ENCODE measurements at regions not wholly inside any gene's neighbourhood (a gene's known extent, or its start where the extent isn't known, plus 50 kb on each side); places are given as distances from the start of the nearest gene placed in this dataset.
"Not testable (repeated sequence)": the region's sequence is repeated elsewhere in the genome, so short reads cannot be mapped to it uniquely, and the experiment has no call there.

DNA sequence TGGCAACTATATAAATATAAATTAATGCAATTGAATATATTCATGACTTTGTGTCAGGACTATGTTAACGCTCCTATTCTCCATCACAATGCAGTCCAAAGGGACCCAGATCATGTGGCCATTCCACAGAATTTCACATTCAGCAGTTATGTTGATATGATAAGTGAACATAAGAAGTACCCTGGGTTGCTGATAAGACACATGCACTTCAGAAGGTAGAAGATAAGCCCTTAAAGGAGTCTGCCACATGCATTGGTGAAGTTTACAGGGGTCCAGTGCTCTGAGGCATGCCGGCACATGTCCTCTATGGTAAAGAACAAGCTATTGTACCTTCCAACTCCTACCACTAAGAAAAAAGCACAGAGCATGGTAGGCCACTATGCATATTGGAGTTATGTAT lies 76.4 kb downstream of the PHAX start:
- Histone ChIP-seq H3K27ac (no peak overlapping the region), H3K27me3 (no peaks in the 10 kb centered on the region), H3K4me3 (no peak overlapping the region), H3K4me1 (no peaks in the 10 kb centered on the region), H3K36me3 (replicated peaks in 1 of 2; ENCODE audit: insufficient read depth in 1 of 2, low read depth in 2 of 2) (no peaks in the 10 kb centered on the region), H3K9me3 (no peaks in the 10 kb centered on the region)
- TF ChIP-seq, protein P1, sequence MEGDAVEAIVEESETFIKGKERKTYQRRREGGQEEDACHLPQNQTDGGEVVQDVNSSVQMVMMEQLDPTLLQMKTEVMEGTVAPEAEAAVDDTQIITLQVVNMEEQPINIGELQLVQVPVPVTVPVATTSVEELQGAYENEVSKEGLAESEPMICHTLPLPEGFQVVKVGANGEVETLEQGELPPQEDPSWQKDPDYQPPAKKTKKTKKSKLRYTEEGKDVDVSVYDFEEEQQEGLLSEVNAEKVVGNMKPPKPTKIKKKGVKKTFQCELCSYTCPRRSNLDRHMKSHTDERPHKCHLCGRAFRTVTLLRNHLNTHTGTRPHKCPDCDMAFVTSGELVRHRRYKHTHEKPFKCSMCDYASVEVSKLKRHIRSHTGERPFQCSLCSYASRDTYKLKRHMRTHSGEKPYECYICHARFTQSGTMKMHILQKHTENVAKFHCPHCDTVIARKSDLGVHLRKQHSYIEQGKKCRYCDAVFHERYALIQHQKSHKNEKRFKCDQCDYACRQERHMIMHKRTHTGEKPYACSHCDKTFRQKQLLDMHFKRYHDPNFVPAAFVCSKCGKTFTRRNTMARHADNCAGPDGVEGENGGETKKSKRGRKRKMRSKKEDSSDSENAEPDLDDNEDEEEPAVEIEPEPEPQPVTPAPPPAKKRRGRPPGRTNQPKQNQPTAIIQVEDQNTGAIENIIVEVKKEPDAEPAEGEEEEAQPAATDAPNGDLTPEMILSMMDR (IDR thresholded peaks at IDR 0.05): no peak
- no peak for TF ChIP-seq POLR2A (IDR thresholded peaks at IDR 0.05)
- WGBS, 2 donors: 95 to 96% methylated on average over 2 of the region's 2 CpGs
- DNase-seq: no peak
- intact Hi-C loops (cut with DNase I): no loop called here
- ATAC-seq: no peak

DNA sequence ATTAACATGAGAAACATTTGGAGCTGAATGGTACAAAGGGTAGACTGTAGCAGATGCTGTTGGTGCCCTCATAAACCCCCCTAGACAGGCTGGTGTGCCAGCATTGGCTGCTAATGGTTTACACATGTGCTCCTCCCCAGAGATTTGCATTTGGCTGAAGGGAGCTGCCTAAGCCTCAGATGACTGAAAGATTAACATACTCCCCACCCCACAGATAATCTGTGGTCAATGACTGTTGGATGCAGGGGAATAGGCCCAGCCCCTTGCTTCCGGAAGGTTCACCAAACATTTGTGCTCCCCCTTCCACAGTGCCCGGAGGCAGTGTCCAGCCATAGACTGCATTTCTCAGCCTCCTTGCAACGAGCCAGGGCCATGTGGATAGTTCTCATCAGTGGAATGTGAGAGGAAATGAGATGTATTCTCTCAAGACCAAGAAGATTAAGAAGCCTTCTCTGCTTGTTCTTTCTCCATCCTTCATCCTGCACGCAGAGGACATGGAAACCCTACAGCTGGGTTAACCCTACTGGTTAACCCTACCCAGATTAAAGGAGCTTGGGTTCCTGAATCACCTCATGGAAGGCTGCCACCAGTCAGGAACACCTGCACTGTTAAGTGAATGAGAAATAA lies 79.6 kb downstream of the PHAX start:
- WGBS, 2 donors: 21 to 34% methylated on average over 3 to 4 of the region's 4 CpGs
- Histone ChIP-seq H3K4me3 (no peak overlapping the region), H3K27ac (no peak overlapping the region), H3K9me3 (no peaks in the 10 kb centered on the region), H3K36me3 (replicated peaks in 1 of 2; ENCODE audit: insufficient read depth in 1 of 2, low read depth in 2 of 2) (no peaks in the 10 kb centered on the region), H3K27me3 (no peaks in the 10 kb centered on the region), H3K4me1 (no peaks in the 10 kb centered on the region)
- no peak for ATAC-seq
- DNase-seq: no peak
- intact Hi-C loops (cut with DNase I): loop anchor here (5.0 kb wide), 1 partner anchor 102 kb away; no protein-coding TSS in a partner anchor
- TF ChIP-seq, protein P1 (IDR thresholded peaks at IDR 0.05): no peak
- no peak for TF ChIP-seq POLR2A (IDR thresholded peaks at IDR 0.05)

DNA sequence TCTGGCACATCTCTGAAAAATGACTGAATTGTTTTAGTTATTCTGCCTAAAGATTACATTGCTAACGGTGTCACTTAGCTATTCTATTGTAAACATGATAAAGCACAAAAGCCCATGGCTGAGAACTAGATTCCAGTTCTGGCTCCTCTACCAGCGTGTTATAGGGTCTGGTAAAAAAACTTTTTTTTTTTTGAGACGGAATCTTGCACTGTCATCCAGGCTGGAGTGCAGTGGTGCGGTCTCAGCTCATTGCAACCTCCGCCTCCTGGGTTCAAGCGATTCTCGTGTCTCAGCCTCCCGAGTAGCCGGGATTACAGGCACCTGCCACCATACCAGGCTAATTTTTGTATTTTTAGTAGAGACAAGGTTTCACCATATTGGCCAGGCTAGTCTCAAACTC lies 80.6 kb downstream of the PHAX start:
- ATAC-seq; H3K36me3 ChIP-seq (replicated peaks in 1 of 2; ENCODE audit: insufficient read depth in 1 of 2, low read depth in 2 of 2); H3K27ac ChIP-seq; DNase-seq; H3K27me3 ChIP-seq; H3K4me3 ChIP-seq; H3K9me3 ChIP-seq; H3K4me1 ChIP-seq: not testable (repeated sequence)
- intact Hi-C loops (cut with DNase I): loop anchor here (5.0 kb wide), 1 partner anchor 101 kb away; no protein-coding TSS in a partner anchor
- WGBS, 2 donors: 68 to 77% methylated on average over 9 of the region's 9 CpGs

DNA sequence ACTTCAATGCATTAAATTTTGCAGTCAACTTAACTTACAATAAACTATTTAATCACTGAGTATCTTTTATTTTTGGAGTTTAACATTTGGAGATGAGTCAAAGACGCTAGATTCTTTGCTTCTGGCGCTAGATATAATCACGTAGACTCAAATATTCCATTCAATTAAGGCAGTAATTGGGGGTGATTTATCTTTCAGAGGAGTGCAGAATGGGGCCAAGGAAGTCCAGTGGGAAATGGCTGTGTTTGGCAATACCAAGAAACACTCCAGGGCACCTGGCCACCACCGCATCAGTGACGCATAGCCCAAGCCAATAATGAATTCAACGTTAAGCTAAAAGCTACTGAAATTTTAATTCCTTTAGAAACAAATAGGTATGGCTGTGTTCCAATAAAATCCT lies 81.2 kb downstream of the PHAX start:
- Histone ChIP-seq H3K4me3 (no peak overlapping the region), H3K27ac (no peak overlapping the region), H3K27me3 (no peaks in the 10 kb centered on the region), H3K4me1 (no peaks in the 10 kb centered on the region), H3K36me3 (replicated peaks in 1 of 2; ENCODE audit: insufficient read depth in 1 of 2, low read depth in 2 of 2) (no peaks in the 10 kb centered on the region), H3K9me3 (no peaks in the 10 kb centered on the region)
- WGBS, 2 donors: 76 to 77% methylated on average over 6 of the region's 6 CpGs
- TF ChIP-seq, protein P1 (IDR thresholded peaks at IDR 0.05): no peak
- TF ChIP-seq POLR2A (IDR thresholded peaks at IDR 0.05): no peak
- intact Hi-C loops (cut with DNase I): loop anchor here (5.0 kb wide), 1 partner anchor 100 kb away; no protein-coding TSS in a partner anchor
- DNase-seq (peak in 3 of 4 donors; percentile 12 to 30 (median 18)), ATAC-seq (no peak)

DNA sequence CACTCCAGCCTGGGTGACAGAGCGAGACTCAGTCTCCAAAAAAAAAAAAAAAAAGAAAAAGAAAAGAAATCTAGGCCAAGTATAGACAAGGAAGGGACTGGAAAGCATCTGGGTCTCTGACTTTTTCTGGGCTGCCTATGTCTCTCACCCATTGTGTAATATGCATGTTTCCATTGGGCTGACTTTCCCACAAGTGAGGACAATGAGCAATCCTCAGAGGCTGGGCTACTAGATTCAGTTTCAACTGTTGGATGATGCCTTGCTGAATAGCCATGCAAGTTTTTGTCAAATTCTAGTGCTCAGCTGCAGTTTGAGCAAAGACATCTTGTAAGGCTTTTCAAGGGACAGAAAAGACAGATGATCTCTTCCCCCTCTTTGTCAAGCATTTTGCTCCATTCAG lies 82.1 kb downstream of the PHAX start:
- no peak for DNase-seq
- no peaks in the 10 kb centered on the region for H3K36me3 ChIP-seq (replicated peaks in 1 of 2; ENCODE audit: insufficient read depth in 1 of 2, low read depth in 2 of 2)
- no peaks in the 10 kb centered on the region for H3K9me3 ChIP-seq
- no peak overlapping the region for H3K4me3 ChIP-seq
- H3K27ac ChIP-seq: no peak overlapping the region
- TF ChIP-seq, protein P1 (IDR thresholded peaks at IDR 0.05): no peak
- no peak for TF ChIP-seq POLR2A (IDR thresholded peaks at IDR 0.05)
- no peaks in the 10 kb centered on the region for H3K4me1 ChIP-seq
- no peaks in the 10 kb centered on the region for H3K27me3 ChIP-seq
- WGBS, 2 donors: 80 to 82% methylated on average over 1 of the region's 1 CpG
- intact Hi-C loops (cut with DNase I): loop anchor here (5.0 kb wide), 1 partner anchor 99 kb away; no protein-coding TSS in a partner anchor
- ATAC-seq: no peak
